K562 (cell line): ENCODE measurements at regions not wholly inside any gene's neighbourhood (a gene's known extent, or its start where the extent isn't known, plus 50 kb on each side); places are given as distances from the start of the nearest gene placed in this dataset.

Source experiments
- CBX5 ChIP-seq: IDR thresholded peaks from 2 replicates; pipeline ENCODE4 v1.6.1; 2014; ENCODE audit warnings: low read depth, borderline replicate concordance
- CTCF ChIP-seq, 3 experiments: IDR thresholded peaks in 2 of 3; conservative IDR thresholded peaks in 1 of 3; 2 replicates each; pipeline ENCODE4 v1.5.1; 2011 to 2012; ENCODE audit warnings: low read length in 3 of 3, mild to moderate bottlenecking in 3 of 3, control low read depth in 2 of 3, improper control_type of control experiment in 1 of 3, inconsistent platforms in 1 of 3, low read depth in 1 of 3, mixed read lengths in 1 of 3, moderate library complexity in 1 of 3; ENCODE audit not compliant: insufficient read depth in 2 of 3
- HDGF ChIP-seq: fragments of 450-650 bp; IDR thresholded peaks from 2 replicates; pipeline ENCODE4 v1.6.1; 2016
- IRF1 ChIP-seq: sonication (generic); formaldehyde crosslinking; IDR thresholded peaks from 2 replicates; pipeline ENCODE4 v1.8.0; 2022; ENCODE audit warnings: missing genetic modification reagents, mild to moderate bottlenecking, borderline replicate concordance
- POLR2A ChIP-seq: fragments of 450-650 bp; conservative IDR thresholded peaks from 2 replicates; pipeline ENCODE4 v1.6.1; 2016
- SMAD1 ChIP-seq: fragments of 150-350 bp; IDR thresholded peaks from 2 replicates; pipeline ENCODE4 v1.6.1; 2014; ENCODE audit warnings: low read length, low read depth; ENCODE audit not compliant: partially characterized antibody
- SP1 ChIP-seq: sonication (generic); formaldehyde crosslinking; IDR thresholded peaks from 2 replicates; pipeline ENCODE4 v1.8.1; 2022; ENCODE audit warnings: mild to moderate bottlenecking, missing genetic modification reagents
- TCF15 ChIP-seq: fragments of 250-450 bp; sonication (Bioruptor Pico); IDR thresholded peaks from 2 replicates; pipeline ENCODE4 v1.8.0; 2022; ENCODE audit warnings: moderate library complexity, mild to moderate bottlenecking, inconsistent platforms
- TGIF2 ChIP-seq: sonication (generic); formaldehyde crosslinking; IDR thresholded peaks from 2 replicates; pipeline ENCODE4 v1.8.1; 2022; ENCODE audit warnings: mild to moderate bottlenecking, missing genetic modification reagents, moderate library complexity
- ZNF609 ChIP-seq: sonication (generic); formaldehyde crosslinking; IDR thresholded peaks from 2 replicates; pipeline ENCODE4 v1.8.1; 2023; ENCODE audit warnings: missing genetic modification reagents, mild to moderate bottlenecking, borderline replicate concordance

GRCh38 chr11:123260511-123261211 lies 65.6 kb upstream of the CLMP start:
- no peak for TF ChIP-seq HDGF
- no peak for TF ChIP-seq SP1
- no peak for TF ChIP-seq POLR2A
- no peak for TF ChIP-seq IRF1 (CRISPR knock-in tag)
- TF ChIP-seq SMAD1, result no peak
- no peak for TF ChIP-seq ZNF609 (CRISPR knock-in tag)
- no peak for TF ChIP-seq CBX5
- no peak for TF ChIP-seq TCF15 (CRISPR knock-in tag)
- no peak for TF ChIP-seq TGIF2
- no peak for TF ChIP-seq CTCF (IDR thresholded peaks at IDR 0.05 in 2 of 3, conservative IDR thresholded peaks at IDR 0.05 in 1 of 3; ENCODE audit: insufficient read depth in 2 of 3, low read depth in 1 of 3, low read length in 3 of 3)
